GM23248 (cell line): ENCODE measurements at regions not wholly inside any gene's neighbourhood (a gene's known extent, or its start where the extent isn't known, plus 50 kb on each side); places are given as distances from the start of the nearest gene placed in this dataset.

ENCODE experiments used
- EZH2 ChIP-seq: fragments of 200-600 bp; sonication (generic); IDR thresholded peaks from 2 replicates; pipeline ENCODE4 v1.6.1; 2018; ENCODE audit warnings: antibody characterized with exemption, mild to moderate bottlenecking; ENCODE audit not compliant: insufficient read depth, poor library complexity, severe bottlenecking
- EZH2phosphoT487 ChIP-seq: fragments of 200-600 bp; sonication (generic); IDR thresholded peaks from 2 replicates; pipeline ENCODE4 v1.6.1; 2018; ENCODE audit warnings: antibody characterized with exemption, moderate library complexity, mild to moderate bottlenecking, low read depth; ENCODE audit not compliant: insufficient read depth

GRCh38 chr1:95180371-95180770 lies 53.6 kb upstream of the RWDD3 start:
- TF ChIP-seq EZH2: no peak
- no peak for TF ChIP-seq EZH2phosphoT487
